ENCODE measurements at regions not wholly inside any gene's neighbourhood (a gene's known extent, or its start where the extent isn't known, plus 50 kb on each side); places are given as distances from the start of the nearest gene placed in this dataset.

GRCh38 chr6:140824595-140824994, 1308.1 kb upstream of the GJE1 start:
- H3K4me1 ChIP-seq (replicated peaks), result no peaks in the 10 kb centered on the region
- no peaks in the 10 kb centered on the region for H3K27me3 ChIP-seq (replicated peaks; ENCODE audit: insufficient read depth)
- no peak overlapping the region for H3K4me3 ChIP-seq
- H3K36me3 ChIP-seq, result no peaks in the 10 kb centered on the region
- no peak for DNase-seq (ENCODE audit: low spot score)
- intact Hi-C loops (cut with DNase I), result no loop called here
- H3K9me3 ChIP-seq, result no peaks in the 10 kb centered on the region
- no peak for TF ChIP-seq POLR2A (IDR thresholded peaks at IDR 0.05)
- no peak for TF ChIP-seq CTCF (IDR thresholded peaks at IDR 0.05)
- TF ChIP-seq POLR2AphosphoS5 (IDR thresholded peaks at IDR 0.05), result no peak
- H3K27ac ChIP-seq, result no peak overlapping the region

GRCh38 chr6:140821196-140821595, 1311.5 kb upstream of the GJE1 start:
- no peak overlapping the region for H3K27ac ChIP-seq
- no peaks in the 10 kb centered on the region for H3K4me1 ChIP-seq (replicated peaks)
- no peak for DNase-seq (ENCODE audit: low spot score)
- intact Hi-C loops (cut with DNase I), result no loop called here
- TF ChIP-seq POLR2AphosphoS5 (IDR thresholded peaks at IDR 0.05), result no peak
- no peak for TF ChIP-seq CTCF (IDR thresholded peaks at IDR 0.05)
- no peak for TF ChIP-seq POLR2A (IDR thresholded peaks at IDR 0.05)
- H3K4me3 ChIP-seq, result no peak overlapping the region
- no peaks in the 10 kb centered on the region for H3K27me3 ChIP-seq (replicated peaks; ENCODE audit: insufficient read depth)
- 78% methylated on average over 3 of the region's 3 CpGs for WGBS
- no peaks in the 10 kb centered on the region for H3K36me3 ChIP-seq
- H3K9me3 ChIP-seq, result no peaks in the 10 kb centered on the region

- H3K4me3 ChIP-seq, result no peak overlapping the region
- DNase-seq (ENCODE audit: low spot score), result no peak
- H3K27me3 ChIP-seq (replicated peaks; ENCODE audit: insufficient read depth), result no peaks in the 10 kb centered on the region
- H3K27ac ChIP-seq, result no peak overlapping the region
- 65% methylated on average over 3 of the region's 3 CpGs for WGBS
- intact Hi-C loops (cut with DNase I), result no loop called here
- H3K4me1 ChIP-seq (replicated peaks), result no peaks in the 10 kb centered on the region
- no peak for TF ChIP-seq POLR2A (IDR thresholded peaks at IDR 0.05)
- H3K36me3 ChIP-seq, result no peaks in the 10 kb centered on the region
- H3K9me3 ChIP-seq, result no peaks in the 10 kb centered on the region
Measured at GRCh38 chr6:140817176-140817575, 1315.5 kb upstream of the GJE1 start.

- TF ChIP-seq POLR2A (IDR thresholded peaks at IDR 0.05), result no peak
- TF ChIP-seq POLR2AphosphoS5 (IDR thresholded peaks at IDR 0.05), result no peak
- no peak for TF ChIP-seq CTCF (IDR thresholded peaks at IDR 0.05)
- WGBS, result 69% methylated on average over 3 of the region's 3 CpGs
- H3K36me3 ChIP-seq, result no peaks in the 10 kb centered on the region
- H3K4me3 ChIP-seq, result no peak overlapping the region
- intact Hi-C loops (cut with DNase I), result no loop called here
- DNase-seq (ENCODE audit: low spot score), result no peak
- H3K9me3 ChIP-seq, result no peaks in the 10 kb centered on the region
- H3K4me1 ChIP-seq (replicated peaks), result no peaks in the 10 kb centered on the region
- H3K27me3 ChIP-seq (replicated peaks; ENCODE audit: insufficient read depth), result no peaks in the 10 kb centered on the region
- no peak overlapping the region for H3K27ac ChIP-seq
Measured at GRCh38 chr6:140816681-140817080, 1316.0 kb upstream of the GJE1 start.

GRCh38 chr6:140812636-140813035, 1320.1 kb upstream of the GJE1 start:
- Histone ChIP-seq H3K27me3 (replicated peaks; ENCODE audit: insufficient read depth) (no peaks in the 10 kb centered on the region), H3K9me3 (no peaks in the 10 kb centered on the region), H3K4me1 (replicated peaks) (no peaks in the 10 kb centered on the region), H3K36me3 (no peaks in the 10 kb centered on the region), H3K27ac (no peak overlapping the region), H3K4me3 (no peak overlapping the region)
- no peak for DNase-seq (ENCODE audit: low spot score)
- intact Hi-C loops (cut with DNase I), result no loop called here
- 92% methylated on average over 2 of the region's 2 CpGs for WGBS
- no peak for TF ChIP-seq CTCF (IDR thresholded peaks at IDR 0.05)
- no peak for TF ChIP-seq POLR2A (IDR thresholded peaks at IDR 0.05)
- TF ChIP-seq POLR2AphosphoS5 (IDR thresholded peaks at IDR 0.05), result no peak
